HG03175 (cell line): ENCODE measurements at regions not wholly inside any gene's neighbourhood (a gene's known extent, or its start where the extent isn't known, plus 50 kb on each side); places are given as distances from the start of the nearest gene placed in this dataset.

Source experiments
- ATAC-seq: cut with Tn5 transposase; IDR thresholded peaks from one replicate; pipeline ENCODE4 v1.9.1; 2021; ENCODE audit warnings: mild to moderate bottlenecking, moderate library complexity; ENCODE audit not compliant: unreplicated experiment

DNA sequence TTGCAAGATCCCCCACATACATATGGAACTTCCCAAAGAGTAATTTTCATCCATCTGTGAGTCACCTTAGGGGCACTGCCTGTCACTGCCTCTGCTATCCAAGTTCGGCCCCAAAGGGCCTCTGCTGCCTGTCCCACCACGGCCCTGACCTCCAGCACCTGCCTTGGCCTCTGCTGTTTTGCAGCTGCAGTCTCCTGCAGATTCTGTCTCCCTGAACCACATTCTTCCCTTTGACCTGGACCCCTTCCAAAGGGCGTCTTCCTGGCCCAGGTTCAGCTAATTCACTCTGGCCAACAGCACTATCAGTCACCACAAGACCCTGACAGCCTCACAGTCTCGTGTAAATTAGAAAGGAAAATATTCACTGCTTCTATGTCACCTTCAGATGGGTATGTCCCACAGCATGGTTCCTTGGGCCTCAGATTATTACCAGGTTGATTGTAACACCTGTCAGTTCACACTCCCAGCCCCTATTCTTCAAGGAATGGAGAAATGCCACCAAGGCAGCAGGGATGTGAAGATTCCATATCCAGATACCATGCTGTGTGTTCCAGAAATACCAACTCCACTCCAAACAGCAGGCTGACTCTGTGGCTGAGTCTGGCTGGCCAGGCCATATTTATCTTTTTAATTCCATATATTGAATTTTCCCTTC, 479.3 kb downstream of the ARHGEF28 start:
- no peak for ATAC-seq

DNA sequence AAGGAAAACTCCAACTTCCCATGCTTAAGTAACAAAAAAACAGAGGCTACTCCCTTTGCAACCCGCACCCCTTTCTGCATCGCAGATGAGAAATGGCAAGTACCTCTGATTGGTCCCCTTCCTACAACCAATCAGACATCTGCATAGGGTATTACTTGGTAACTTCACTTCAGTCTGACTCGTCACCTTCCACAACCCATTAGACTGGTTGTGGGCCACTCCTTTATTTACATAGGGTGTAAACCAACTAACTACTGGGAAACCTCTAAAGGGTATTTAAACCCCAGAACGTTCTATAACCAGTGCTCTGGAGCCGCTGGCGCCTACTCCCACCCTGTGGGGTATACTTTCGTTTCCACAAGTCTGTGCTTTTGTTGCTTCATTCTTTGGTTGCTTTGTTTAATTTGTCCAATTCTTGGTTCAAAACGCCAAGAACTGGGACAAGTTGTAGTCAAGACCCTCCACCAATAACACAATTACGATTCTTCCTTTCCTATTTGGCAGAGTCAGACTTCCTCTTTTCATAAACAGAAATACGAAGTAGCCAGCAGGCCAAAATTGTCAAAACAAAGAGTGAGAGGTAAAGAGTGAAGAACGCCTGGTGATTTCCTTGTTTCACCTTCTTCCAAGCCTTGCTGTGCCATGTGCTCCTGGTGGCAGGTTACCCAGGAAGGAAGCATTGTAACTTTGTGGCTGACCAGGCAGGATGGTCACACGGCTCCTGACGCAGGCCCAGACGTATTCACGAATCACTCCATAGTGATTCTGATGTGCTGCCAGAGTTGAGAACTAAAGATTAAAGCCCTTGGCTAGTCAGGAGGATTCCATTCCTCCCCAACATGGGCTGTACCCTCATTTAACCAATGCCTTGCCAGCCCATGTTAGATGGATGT, 477.4 kb downstream of the ARHGEF28 start:
- ATAC-seq, result no peak

DNA sequence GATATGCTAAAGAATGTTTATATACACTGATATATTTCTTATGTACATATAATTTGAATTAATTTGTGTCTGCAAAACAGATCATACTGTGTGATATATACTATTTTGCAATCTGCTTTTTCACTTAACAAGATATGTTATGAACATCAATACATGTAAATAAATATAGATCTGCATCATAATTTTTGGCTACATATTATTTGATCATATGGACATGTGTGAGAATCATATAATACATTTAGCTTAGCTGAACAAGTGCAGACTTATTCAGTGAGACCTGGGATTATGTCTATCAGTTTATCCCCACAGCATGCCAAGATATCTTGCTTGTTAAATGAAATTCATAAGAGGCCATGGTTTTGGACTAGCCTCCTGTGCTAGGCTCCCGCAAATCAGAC, 474.3 kb downstream of the ARHGEF28 start:
- no peak for ATAC-seq

GRCh38 chr5:74099538-74100267, 473.7 kb downstream of the ARHGEF28 start:
- ATAC-seq, result no peak

GRCh38 chr5:74098941-74099340, 472.9 kb downstream of the ARHGEF28 start:
- ATAC-seq, result no peak

DNA sequence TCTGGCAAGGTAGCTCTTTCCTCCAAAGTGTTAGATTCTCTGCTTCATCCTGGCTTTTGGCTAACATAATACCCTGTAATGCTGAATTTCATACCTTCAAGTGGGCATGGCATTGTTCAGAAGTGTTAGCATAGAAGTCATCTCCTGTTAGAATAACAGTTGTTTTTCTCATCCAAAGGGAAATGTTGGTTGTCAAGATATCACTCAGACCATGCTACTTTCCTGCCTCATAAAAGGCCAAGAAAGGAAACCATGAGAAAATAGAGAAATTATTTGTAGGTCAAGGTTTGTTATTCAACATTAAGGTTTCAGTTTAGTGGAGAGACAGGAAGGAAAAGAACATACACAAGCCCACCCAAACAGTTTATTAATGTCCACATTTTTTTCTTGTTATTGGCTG, 472.5 kb downstream of the ARHGEF28 start:
- no peak for ATAC-seq

- ATAC-seq, result no peak
Observed at GRCh38 chr5:74096325-74096724, 470.3 kb downstream of the ARHGEF28 start.

DNA sequence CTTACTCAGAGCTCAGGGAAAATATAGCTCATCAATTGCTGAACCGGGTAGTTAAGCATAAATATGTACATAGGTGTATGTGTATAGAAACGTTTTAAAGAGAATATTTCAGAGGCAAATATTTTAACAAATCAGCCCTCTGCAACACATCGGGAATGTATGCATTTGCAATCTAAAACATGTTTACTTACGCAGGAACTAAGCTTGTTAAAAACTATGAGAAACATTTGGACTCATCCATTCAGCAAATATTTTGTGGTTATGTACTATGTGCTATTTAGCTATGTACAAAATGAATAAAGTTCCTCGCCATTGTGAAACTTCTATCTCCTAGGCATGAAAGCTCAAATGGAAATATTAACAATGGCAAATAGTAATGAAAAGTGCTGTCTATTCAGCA, 469.9 kb downstream of the ARHGEF28 start:
- ATAC-seq, result no peak

- no peak for ATAC-seq
Observed at GRCh38 chr5:74094782-74095108, 468.7 kb downstream of the ARHGEF28 start.

GRCh38 chr5:74094096-74094781, 468.2 kb downstream of the ARHGEF28 start:
- no peak for ATAC-seq

DNA sequence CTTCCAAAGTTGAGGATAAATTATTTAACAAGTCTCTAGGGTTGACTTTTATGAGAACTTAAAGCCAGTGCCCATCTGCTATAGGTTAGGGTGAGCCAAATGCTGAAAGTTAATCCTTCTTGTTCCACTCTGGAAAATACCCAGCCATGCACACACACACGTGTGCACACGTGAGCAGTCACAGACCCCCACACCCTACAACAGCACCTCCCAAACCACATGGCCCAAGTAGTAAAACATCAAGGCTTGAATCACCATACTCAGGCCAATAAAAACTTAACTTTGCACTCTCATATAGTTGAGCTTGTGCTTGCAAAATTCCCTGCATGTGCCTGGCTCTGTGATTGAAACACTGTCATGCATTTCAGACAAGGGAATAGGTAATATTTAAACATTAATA, 467.6 kb downstream of the ARHGEF28 start:
- no peak for ATAC-seq

- ATAC-seq, result no peak
Observed at GRCh38 chr5:74092766-74093165, 466.8 kb downstream of the ARHGEF28 start.

- ATAC-seq, result no peak
Observed at GRCh38 chr5:74085782-74086181, 459.8 kb downstream of the ARHGEF28 start.

GRCh38 chr5:74085186-74085585, 459.2 kb downstream of the ARHGEF28 start:
- no peak for ATAC-seq

DNA sequence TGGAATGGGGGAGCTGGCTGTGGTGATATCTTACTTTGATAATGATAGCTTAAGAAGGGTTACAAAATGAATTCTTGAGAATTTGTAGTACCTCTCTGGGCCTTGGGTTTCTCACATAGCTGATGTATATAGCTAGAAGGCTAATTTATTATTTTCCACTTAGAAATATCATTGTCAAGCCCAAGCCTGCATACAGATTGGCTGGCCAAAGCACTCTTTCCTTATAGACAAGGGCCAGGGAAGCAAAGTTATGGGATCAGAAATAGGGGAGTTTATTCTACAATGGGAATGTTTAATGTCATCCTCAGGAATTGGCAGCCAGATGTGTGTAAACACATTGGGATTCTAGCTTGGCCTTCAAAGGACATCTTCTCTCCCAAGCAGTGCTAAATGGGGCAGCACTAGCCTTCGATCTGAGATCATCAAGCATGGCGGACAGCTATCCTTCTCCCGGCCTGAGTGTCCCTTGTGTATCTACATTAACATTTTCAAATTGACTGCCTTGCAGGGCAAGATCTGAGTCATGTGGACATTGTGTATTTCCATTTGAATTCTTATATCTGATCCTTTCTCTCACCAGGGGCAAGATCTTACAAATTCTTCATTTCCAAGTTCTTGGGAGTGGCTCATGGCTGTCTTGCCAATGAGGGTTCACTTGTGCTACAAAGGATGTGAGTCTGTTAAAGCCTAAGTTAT, 457.2 kb downstream of the ARHGEF28 start:
- no peak for ATAC-seq

DNA sequence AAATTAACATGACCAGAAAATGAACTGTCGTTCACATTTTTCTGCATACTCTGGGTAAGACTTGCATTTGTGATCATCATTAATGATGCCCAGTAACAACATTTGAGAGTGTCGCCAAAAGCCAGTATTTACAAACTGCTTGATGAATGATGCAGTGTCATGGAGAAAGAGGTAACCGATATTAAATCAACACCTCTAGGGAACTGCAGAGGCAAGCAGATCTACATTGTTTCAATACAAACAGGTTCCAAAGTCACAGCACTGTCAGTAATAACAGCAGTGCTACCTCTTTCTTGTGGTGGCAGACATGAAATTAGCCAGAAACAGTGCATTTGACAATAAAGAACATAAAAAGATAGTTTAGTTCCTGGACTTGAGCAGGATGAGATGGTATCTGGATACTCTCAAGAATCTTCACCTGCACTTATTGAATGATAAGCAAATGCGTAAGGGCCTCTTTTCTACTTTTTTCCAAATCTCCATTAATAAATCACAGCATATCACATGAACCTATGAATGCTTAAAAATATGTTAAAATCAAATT, 456.6 kb downstream of the ARHGEF28 start:
- no peak for ATAC-seq

- no peak for ATAC-seq
Observed at GRCh38 chr5:74081126-74081525, 455.1 kb downstream of the ARHGEF28 start.

- ATAC-seq, result no peak
Observed at GRCh38 chr5:74079971-74080556, 454.1 kb downstream of the ARHGEF28 start.

DNA sequence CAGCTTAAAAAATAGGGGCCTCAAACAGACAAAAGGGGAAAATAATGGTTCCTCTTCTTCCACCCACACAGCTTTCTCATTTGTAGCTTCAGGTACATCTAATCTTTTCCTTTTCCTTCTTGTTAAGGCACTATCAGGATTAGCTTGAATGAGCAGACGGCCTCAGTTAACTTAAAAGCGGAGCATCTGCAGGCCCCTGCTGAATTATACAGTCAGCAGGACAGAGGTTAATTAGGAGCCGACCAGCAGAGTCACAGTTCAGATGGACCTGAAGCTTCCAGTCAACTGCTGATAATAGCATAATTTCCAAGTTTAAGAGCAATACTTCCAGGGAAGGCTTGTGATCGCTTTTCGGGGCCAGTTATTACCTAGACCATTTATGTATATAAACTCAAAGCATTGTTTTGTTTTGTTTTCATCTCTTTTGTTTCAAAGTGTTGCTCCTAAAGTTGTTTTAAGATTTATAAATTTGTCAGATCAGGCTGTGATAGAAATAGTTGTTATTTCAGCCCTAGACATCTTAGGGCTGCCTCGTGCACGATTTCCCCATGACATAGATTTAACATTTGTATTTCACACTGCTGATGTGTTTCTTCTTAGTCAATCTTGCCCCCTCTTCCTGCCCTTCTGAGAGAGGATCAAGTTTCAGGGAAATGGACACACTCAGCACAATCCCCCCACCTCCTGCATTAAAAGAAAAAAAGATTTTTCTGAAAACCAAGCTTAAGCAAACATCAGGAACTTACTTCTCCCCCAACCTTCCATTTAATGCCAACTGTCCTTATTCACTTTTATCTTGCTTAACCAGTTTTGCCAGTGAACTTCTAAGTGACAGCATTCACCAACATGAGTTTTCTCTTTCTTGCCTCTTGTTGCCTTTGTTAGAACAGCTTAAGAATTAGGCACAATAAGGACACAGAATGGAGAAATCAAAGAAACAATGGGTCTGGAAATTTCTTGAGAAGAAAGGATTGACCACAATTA, 449.8 kb downstream of the ARHGEF28 start:
- no peak for ATAC-seq
